ENCODE measurements at regions not wholly inside any gene's neighbourhood (a gene's known extent, or its start where the extent isn't known, plus 50 kb on each side); places are given as distances from the start of the nearest gene placed in this dataset.

DNA sequence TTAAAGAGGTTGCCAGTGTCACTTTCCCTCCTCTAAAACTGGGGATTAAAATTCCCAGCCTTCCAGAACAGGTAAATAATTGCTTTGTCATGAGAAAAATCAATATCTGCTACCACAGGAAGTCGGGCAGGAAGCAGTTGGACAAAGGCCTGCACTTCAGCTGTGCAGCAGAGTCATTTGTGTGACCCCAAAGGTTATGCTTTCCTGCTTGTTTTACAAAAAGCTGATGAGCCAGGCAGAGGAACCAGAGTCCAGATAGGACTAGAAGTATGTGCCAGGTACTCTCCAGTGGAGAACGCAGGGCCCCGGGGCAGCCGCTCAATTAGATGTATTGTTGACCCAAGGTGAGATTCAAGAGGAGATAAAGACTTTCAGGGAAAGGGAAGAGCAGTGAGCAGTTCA lies 117.1 kb upstream of the FRMD6 start:
- H3K9ac ChIP-seq (replicated peaks in 1 of 4; ENCODE audit: extremely low read depth in 1 of 4, low read depth in 3 of 4, low read length in 3 of 4) = no peak overlapping the region
- H4K8ac ChIP-seq (ENCODE audit: extremely low read depth, insufficient read depth, low read length) = no peak overlapping the region
- no peaks in the 10 kb centered on the region for H3K27me3 ChIP-seq (replicated peaks in 1 of 4; ENCODE audit: control insufficient read depth in 3 of 4, extremely low read depth in 1 of 4, insufficient read depth in 3 of 4, low read length in 3 of 4)
- no peaks in the 10 kb centered on the region for H3K79me1 ChIP-seq (ENCODE audit: low read depth, low read length)
- no peak overlapping the region for H2BK15ac ChIP-seq (ENCODE audit: low read length)
- no peak overlapping the region for H2AK5ac ChIP-seq (ENCODE audit: low read depth, low read length)
- H3K14ac ChIP-seq (ENCODE audit: insufficient read length) = no peak overlapping the region
- no peaks in the 10 kb centered on the region for H3K36me3 ChIP-seq (ENCODE audit: control insufficient read depth in 2 of 4, insufficient read depth in 4 of 4, low read length in 3 of 4)
- H3K23ac ChIP-seq (ENCODE audit: insufficient read length) = no peak overlapping the region
- H2BK12ac ChIP-seq (ENCODE audit: low read depth, low read length) = no peak overlapping the region
- no peak for FAIRE-seq
- DNase-seq (ENCODE audit: low read depth in 1 of 2, low spot score in 2 of 2) = no peak
- no peak overlapping the region for H3K4me2 ChIP-seq (ENCODE audit: insufficient read depth in 1 of 2, low read depth in 2 of 2, low read length in 2 of 2)
- H4K5ac ChIP-seq (ENCODE audit: insufficient read length, low read depth, low read length) = no peak overlapping the region
- H2AFZ ChIP-seq (ENCODE audit: low read length) = no peak overlapping the region
- no peak overlapping the region for H4K91ac ChIP-seq (replicated peaks; ENCODE audit: insufficient read length, low read length)
- no peak overlapping the region for H2BK20ac ChIP-seq (ENCODE audit: low read length)
- H3K18ac ChIP-seq (ENCODE audit: extremely low read depth, low read length) = no peak overlapping the region
- no peak overlapping the region for H3K4ac ChIP-seq (replicated peaks; ENCODE audit: insufficient read length, low read depth, low read length)
- H3K23me2 ChIP-seq (ENCODE audit: low read depth, low read length) = no peaks in the 10 kb centered on the region; the same call in 1 of the 2 replicates
- no peaks in the 10 kb centered on the region for H3K79me2 ChIP-seq (ENCODE audit: control insufficient read depth in 1 of 2, insufficient read depth in 2 of 2, low read length in 2 of 2)
- H3K56ac ChIP-seq (replicated peaks; ENCODE audit: insufficient read length, low read depth, low read length) = no peak overlapping the region
- CTCF ChIA-PET (ENCODE audit: partially characterized antibody) = interaction anchor here (0.7 to 1.3 kb wide), 3 partner anchors 242 to 251 kb away, joined by 3 read pairs; no protein-coding TSS in a partner anchor
- peaks cover 0 to 2% (median 0%) of the 10 kb centered on the region in 4 experiments; a peak in 2 of 7 replicates for H3K4me1 ChIP-seq (replicated peaks in 1 of 4; ENCODE audit: control insufficient read depth in 3 of 4, insufficient read depth in 4 of 4, low read length in 3 of 4)
- peaks cover 0 to 7% of the 10 kb centered on the region in 2 experiments; a peak in 2 of 4 replicates for H3K9me3 ChIP-seq (ENCODE audit: insufficient read depth in 2 of 2, low read depth in 1 of 2, low read length in 1 of 2)
- no peak overlapping the region for H2BK120ac ChIP-seq (replicated peaks; ENCODE audit: low read depth, low read length)
- 91% methylated on average over 4 of the region's 4 CpGs; no CpG with 5 or more reads in 1 of the 2 experiments for WGBS, 2 experiments (ENCODE audit: extremely low coverage in 1 of 2, insufficient coverage in 1 of 2, insufficient read length in 1 of 2, insufficient replicate concordance in 2 of 2, low coverage in 1 of 2, low lambda C conversion rate in 2 of 2, missing lambda C conversion rate in 1 of 2)
- H3K4me3 ChIP-seq (ENCODE audit: extremely low read depth in 1 of 4, insufficient read depth in 2 of 4, low read depth in 3 of 4, low read length in 4 of 4) = no peak overlapping the region
- H3K27ac ChIP-seq (ENCODE audit: low read depth, low read length) = no peak overlapping the region
- POLR2A ChIA-PET (ENCODE audit: partially characterized antibody) = interaction anchor here (0.6 kb wide), 1 partner anchor 383 kb away, joined by 3 read pairs; no protein-coding TSS in a partner anchor
- no peaks in the 10 kb centered on the region for H4K20me1 ChIP-seq (replicated peaks in 1 of 2; ENCODE audit: control insufficient read depth in 1 of 2, insufficient read depth in 2 of 2, low read length in 2 of 2)
- no peak overlapping the region for H2BK5ac ChIP-seq (ENCODE audit: low read depth, low read length)
- TF ChIP-seq, protein P1, sequence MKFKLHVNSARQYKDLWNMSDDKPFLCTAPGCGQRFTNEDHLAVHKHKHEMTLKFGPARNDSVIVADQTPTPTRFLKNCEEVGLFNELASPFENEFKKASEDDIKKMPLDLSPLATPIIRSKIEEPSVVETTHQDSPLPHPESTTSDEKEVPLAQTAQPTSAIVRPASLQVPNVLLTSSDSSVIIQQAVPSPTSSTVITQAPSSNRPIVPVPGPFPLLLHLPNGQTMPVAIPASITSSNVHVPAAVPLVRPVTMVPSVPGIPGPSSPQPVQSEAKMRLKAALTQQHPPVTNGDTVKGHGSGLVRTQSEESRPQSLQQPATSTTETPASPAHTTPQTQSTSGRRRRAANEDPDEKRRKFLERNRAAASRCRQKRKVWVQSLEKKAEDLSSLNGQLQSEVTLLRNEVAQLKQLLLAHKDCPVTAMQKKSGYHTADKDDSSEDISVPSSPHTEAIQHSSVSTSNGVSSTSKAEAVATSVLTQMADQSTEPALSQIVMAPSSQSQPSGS (IDR thresholded peaks at IDR 0.05; ENCODE audit: low read length) = no peak
- TF ChIP-seq CHD1 (IDR thresholded peaks at IDR 0.05; ENCODE audit: low read depth, low read length) (no peak), RBBP5 (IDR thresholded peaks at IDR 0.05; ENCODE audit: borderline replicate concordance, low read depth, low read length) (no peak), TCF12 (IDR thresholded peaks at IDR 0.05; ENCODE audit: low read depth, low read length) (no peak), CTBP2 (IDR thresholded peaks at IDR 0.05; ENCODE audit: borderline replicate concordance, insufficient read depth, insufficient read length, low read length) (no peak), SAP30 (IDR thresholded peaks at IDR 0.05; ENCODE audit: insufficient read depth, insufficient replicate concordance, low read length) (no peak), KDM4A (IDR thresholded peaks at IDR 0.05; ENCODE audit: low read depth, low read length, severe bottlenecking) (no peak), USF2 (IDR thresholded peaks at IDR 0.05; ENCODE audit: low read length) (no peak), ZNF274 (IDR thresholded peaks at IDR 0.05; ENCODE audit: borderline replicate concordance, extremely low read depth, low read length) (no peak), RFX5 (IDR thresholded peaks at IDR 0.05; ENCODE audit: borderline replicate concordance, low read depth, low read length) (no peak)
- TF ChIP-seq, protein P2, sequence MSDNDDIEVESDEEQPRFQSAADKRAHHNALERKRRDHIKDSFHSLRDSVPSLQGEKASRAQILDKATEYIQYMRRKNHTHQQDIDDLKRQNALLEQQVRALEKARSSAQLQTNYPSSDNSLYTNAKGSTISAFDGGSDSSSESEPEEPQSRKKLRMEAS (IDR thresholded peaks at IDR 0.05) = no peak

Measured in H1 (cell line).